Ascending aorta (tissue), 2 donors: ENCODE measurements at regions not wholly inside any gene's neighbourhood (a gene's known extent, or its start where the extent isn't known, plus 50 kb on each side); places are given as distances from the start of the nearest gene placed in this dataset.

ENCODE experiments used
- DNase-seq, 2 donors: peaks; one replicate each; pipeline ENCODE4 v3.0.0-alpha.2; 2019; ENCODE audit warnings: low spot score in 2 of 2
- H3K27ac ChIP-seq, 2 donors: fragments of 200-600 bp; sonication (generic); one replicate each; pipeline ENCODE4 v1.5.1; 2016 to 2017; ENCODE audit warnings: mild to moderate bottlenecking in 1 of 2
- H3K27me3 ChIP-seq: fragments of 200-600 bp; sonication (generic); one replicate; pipeline ENCODE4 v1.5.1; 2017
- H3K36me3 ChIP-seq, 2 donors: fragments of 200-600 bp; sonication (generic); one replicate each; pipeline ENCODE4 v1.5.1; 2016
- H3K4me1 ChIP-seq, 2 donors: fragments of 200-600 bp; sonication (generic); one replicate each; pipeline ENCODE4 v1.5.1; 2016 to 2017; ENCODE audit warnings: mild to moderate bottlenecking in 1 of 2
- H3K4me3 ChIP-seq, 2 donors: fragments of 200-600 bp; sonication (generic); one replicate each; pipeline ENCODE4 v1.5.1; 2016 to 2017; ENCODE audit warnings: mild to moderate bottlenecking in 1 of 2
- H3K9me3 ChIP-seq, 2 donors: fragments of 200-600 bp; sonication (generic); one replicate each; pipeline ENCODE4 v1.5.1; 2016
- CTCF ChIP-seq, 3 experiments: fragments of 200-600 bp in 2 of 3; fragments of 450-650 bp in 1 of 3; sonication (generic) in 2 of 3; IDR thresholded peaks; one replicate each; pipeline ENCODE4 v1.5.1; 2016 to 2019; ENCODE audit warnings: antibody characterized with exemption in 3 of 3, mild to moderate bottlenecking in 1 of 3, moderate library complexity in 1 of 3
- intact Hi-C: fragments of 100-400 bp; cut with DNase I; formaldehyde crosslinking; loops from one replicate; pipeline ENCODE4 v1.15.1; 2023

- intact Hi-C loops, result loop anchor here (5.0 kb wide), 6 partner anchors 38 to 277 kb away; partner anchors contain the start of gene NUAK1
- H3K27me3 ChIP-seq, result no peaks in the 10 kb centered on the region
- H3K4me3 ChIP-seq, result no peak overlapping the region
- peaks cover 5 to 7% of the 10 kb centered on the region in 2 donors for H3K4me1 ChIP-seq
- TF ChIP-seq CTCF (IDR thresholded peaks at IDR 0.05), result no peak
- DNase-seq, result no peak
- no peak overlapping the region for H3K27ac ChIP-seq
- H3K9me3 ChIP-seq, result peaks cover 0 to 13% of the 10 kb centered on the region in 2 donors
- H3K36me3 ChIP-seq, result no peaks in the 10 kb centered on the region
Measured at GRCh38 chr12:105860561-105861207, 278.1 kb downstream of the NUAK1 start.

GRCh38 chr12:105861227-105861626 lies 277.5 kb downstream of the NUAK1 start:
- H3K9me3 ChIP-seq, result peaks cover 0 to 13% of the 10 kb centered on the region in 2 donors
- intact Hi-C loops, result loop anchor here (5.0 kb wide), 6 partner anchors 39 to 276 kb away; partner anchors contain the start of gene NUAK1
- H3K4me3 ChIP-seq, result no peak overlapping the region
- TF ChIP-seq CTCF (IDR thresholded peaks at IDR 0.05), result no peak
- H3K27ac ChIP-seq, result peak overlapping the region in 1 of 2 donors; percentile 83
- no peaks in the 10 kb centered on the region for H3K36me3 ChIP-seq
- peaks cover 5 to 7% of the 10 kb centered on the region in 2 donors for H3K4me1 ChIP-seq
- H3K27me3 ChIP-seq, result no peaks in the 10 kb centered on the region
- DNase-seq, result no peak

GRCh38 chr12:105862163-105862821 lies 276.5 kb downstream of the NUAK1 start:
- peak overlapping the region; percentile 71 to 83 for H3K27ac ChIP-seq
- H3K4me1 ChIP-seq, result peaks cover 5 to 7% of the 10 kb centered on the region in 2 donors
- intact Hi-C loops, result loop anchor here (2.0 to 5.0 kb wide), 7 partner anchors 40 to 275 kb away; partner anchors contain the start of gene NUAK1
- peaks cover 0 to 13% of the 10 kb centered on the region in 2 donors for H3K9me3 ChIP-seq
- peak in 1 of 2 donors; percentile 76 for DNase-seq
- no peaks in the 10 kb centered on the region for H3K36me3 ChIP-seq
- H3K4me3 ChIP-seq, result no peak overlapping the region
- no peak for TF ChIP-seq CTCF (IDR thresholded peaks at IDR 0.05)
- no peaks in the 10 kb centered on the region for H3K27me3 ChIP-seq

GRCh38 chr12:105864316-105864715 lies 274.4 kb downstream of the NUAK1 start:
- Histone ChIP-seq H3K27ac (no peak overlapping the region), H3K4me3 (no peak overlapping the region), H3K4me1 (peaks cover 5 to 7% of the 10 kb centered on the region in 2 donors), H3K27me3 (no peaks in the 10 kb centered on the region), H3K36me3 (no peaks in the 10 kb centered on the region), H3K9me3 (peaks cover 0 to 13% of the 10 kb centered on the region in 2 donors)
- intact Hi-C loops, result loop anchor here (5.0 kb wide), 6 partner anchors 42 to 273 kb away; partner anchors contain the start of gene NUAK1
- no peak for TF ChIP-seq CTCF (IDR thresholded peaks at IDR 0.05)
- DNase-seq, result no peak

- Histone ChIP-seq H3K4me3 (no peak overlapping the region), H3K36me3 (no peaks in the 10 kb centered on the region), H3K27ac (no peak overlapping the region), H3K9me3 (peaks cover 0 to 13% of the 10 kb centered on the region in 2 donors), H3K4me1 (peaks cover 5 to 7% of the 10 kb centered on the region in 2 donors), H3K27me3 (no peaks in the 10 kb centered on the region)
- DNase-seq, result no peak
- intact Hi-C loops, result loop anchor here (5.0 kb wide), 6 partner anchors 43 to 272 kb away; partner anchors contain the start of gene NUAK1
- TF ChIP-seq CTCF (IDR thresholded peaks at IDR 0.05), result no peak
Measured at GRCh38 chr12:105864901-105865300, 273.9 kb downstream of the NUAK1 start.
